Aorta (tissue), 5 donors: ENCODE measurements at regions not wholly inside any gene's neighbourhood (a gene's known extent, or its start where the extent isn't known, plus 50 kb on each side); places are given as distances from the start of the nearest gene placed in this dataset.

Experiments
- ATAC-seq: fragments of 200-7000 bp; cut with Tn5 transposase; one replicate; pipeline ENCODE4 v1.9.1; 2022; ENCODE audit warnings: moderate library complexity; ENCODE audit not compliant: low FRiP score
- DNase-seq, 2 donors: peaks; one replicate each; pipeline ENCODE4 v3.0.0-alpha.2; 2020
- H3K27ac ChIP-seq, 2 donors: one replicate each; pipeline ENCODE4 v1.5.1; 2013; ENCODE audit warnings: low read length in 2 of 2, mild to moderate bottlenecking in 2 of 2, moderate library complexity in 2 of 2, control low read depth in 1 of 2, inconsistent platforms in 1 of 2, low read depth in 1 of 2
- H3K27me3 ChIP-seq, 2 donors: one replicate each; pipeline ENCODE4 v1.6.1; 2013; ENCODE audit warnings: control low read depth in 1 of 2, low read length in 1 of 2, mild to moderate bottlenecking in 1 of 2, moderate library complexity in 1 of 2; ENCODE audit not compliant: insufficient read depth in 2 of 2, control insufficient read depth in 1 of 2
- H3K36me3 ChIP-seq, 2 donors: one replicate each; pipeline ENCODE4 v1.6.1; 2013; ENCODE audit warnings: control low read depth in 1 of 2, low read length in 1 of 2, mild to moderate bottlenecking in 1 of 2; ENCODE audit not compliant: insufficient read depth in 2 of 2, control insufficient read depth in 1 of 2
- H3K4me1 ChIP-seq, 2 donors: one replicate each; pipeline ENCODE4 v1.6.1; 2013; ENCODE audit warnings: low read length in 2 of 2, control low read depth in 1 of 2, mild to moderate bottlenecking in 1 of 2, moderate library complexity in 1 of 2; ENCODE audit not compliant: insufficient read depth in 2 of 2, control insufficient read depth in 1 of 2
- H3K4me3 ChIP-seq, 2 donors: one replicate each; pipeline ENCODE4 v1.5.1; 2013; ENCODE audit warnings: low read length in 2 of 2, control low read depth in 1 of 2, mild to moderate bottlenecking in 1 of 2
- H3K9me3 ChIP-seq: one replicate; pipeline ENCODE4 v1.6.1; 2013; ENCODE audit warnings: mild to moderate bottlenecking, low read length; ENCODE audit not compliant: control insufficient read depth
- WGBS, 2 donors: extraction: QIAGEN DNeasy Blood & Tissue Kit; methylation state at CpG; one replicate each; pipeline ENCODE4 v1.1.7; 2013; 5-methylcytosine and 5-hydroxymethylcytosine counted together
- intact Hi-C, 2 donors: fragments of 100-400 bp; cut with DNase I; formaldehyde crosslinking; loops; one replicate each; pipeline versions ENCODE4 v1.14.2 to v1.15.0; 2022
- donor health status: healthy with polysubstance abuse.
- donor health status: Bipolar disorder and iron deficiency.
- donor health status: DM: no; HTN: no; CAD: no.
- donor health status: DM: no; HTN: no; CAD: no.
- donor health status: DM: yes; HTN: yes; CAD: no.

- Histone ChIP-seq H3K4me1 (no peaks in the 10 kb centered on the region), H3K36me3 (no peaks in the 10 kb centered on the region), H3K4me3 (no peak overlapping the region), H3K27me3 (no peaks in the 10 kb centered on the region), H3K9me3 (no peaks in the 10 kb centered on the region), H3K27ac (no peak overlapping the region)
- 7 to 19% methylated on average over 1 of the region's 1 CpG for WGBS, 2 donors
- ATAC-seq (peak; percentile 36), DNase-seq (no peak)
- intact Hi-C loops = no loop called here
These were observed 85.4 kb downstream of the MAGEC1 start for GRCh38 chrX:141989134-141989533.

- Histone ChIP-seq H3K9me3 (no peaks in the 10 kb centered on the region), H3K27ac (no peak overlapping the region), H3K4me1 (no peaks in the 10 kb centered on the region), H3K36me3 (no peaks in the 10 kb centered on the region), H3K27me3 (no peaks in the 10 kb centered on the region), H3K4me3 (no peak overlapping the region)
- ATAC-seq (no peak), DNase-seq (no peak)
- intact Hi-C loops = no loop called here
- WGBS, 2 donors = 46 to 52% methylated on average over 3 of the region's 3 CpGs
These were observed 78.6 kb downstream of the MAGEC1 start for GRCh38 chrX:141982296-141982695.

- no peak for ATAC-seq
- intact Hi-C loops = no loop called here
- DNase-seq = no peak
These were observed 72.1 kb downstream of the MAGEC1 start for GRCh38 chrX:141975839-141976238.

GRCh38 chrX:141969706-141970105 lies 66.0 kb downstream of the MAGEC1 start:
- Histone ChIP-seq H3K27me3 (no peaks in the 10 kb centered on the region), H3K27ac (no peak overlapping the region), H3K4me1 (no peaks in the 10 kb centered on the region), H3K36me3 (no peaks in the 10 kb centered on the region), H3K9me3 (no peaks in the 10 kb centered on the region), H3K4me3 (no peak overlapping the region)
- ATAC-seq = no peak
- intact Hi-C loops = no loop called here
- DNase-seq = no peak

More at GRCh38 chrX:141975839-141976238, 72.1 kb downstream of the MAGEC1 start:
- Histone ChIP-seq H3K27me3 (no peaks in the 10 kb centered on the region), H3K36me3 (no peaks in the 10 kb centered on the region), H3K4me1 (no peaks in the 10 kb centered on the region), H3K9me3 (no peaks in the 10 kb centered on the region), H3K27ac (no peak overlapping the region), H3K4me3 (no peak overlapping the region)
- 56 to 87% methylated on average over 3 of the region's 3 CpGs for WGBS, 2 donors

GRCh38 chrX:141960578-141960977 lies 56.9 kb downstream of the MAGEC1 start:
- Histone ChIP-seq H3K36me3 (no peaks in the 10 kb centered on the region), H3K4me3 (no peak overlapping the region), H3K9me3 (no peaks in the 10 kb centered on the region), H3K27ac (no peak overlapping the region), H3K27me3 (no peaks in the 10 kb centered on the region), H3K4me1 (no peaks in the 10 kb centered on the region)
- no peak for ATAC-seq
- no peak for DNase-seq
- intact Hi-C loops = no loop called here
- 77 to 86% methylated on average over 4 of the region's 4 CpGs for WGBS, 2 donors
